Smooth muscle cell (in vitro differentiated cells): ENCODE measurements at regions not wholly inside any gene's neighbourhood (a gene's known extent, or its start where the extent isn't known, plus 50 kb on each side); places are given as distances from the start of the nearest gene placed in this dataset.

Experiments
- DNase-seq: peaks from one replicate; lab custom pipeline; 2025; ENCODE audit not compliant: unreplicated experiment; lab: John Stamatoyannopoulos, UW
- H2AFZ ChIP-seq: fragments of 200-600 bp; sonication (generic); 2 replicates; pipeline ENCODE4 v1.6.0; 2016; ENCODE audit warnings: antibody characterized with exemption, low read depth, mild to moderate bottlenecking
- H3F3A ChIP-seq: fragments of 200-600 bp; sonication (generic); 2 replicates; pipeline ENCODE4 v1.6.0; 2017; ENCODE audit warnings: antibody characterized with exemption, low read depth
- H3K27ac ChIP-seq: fragments of 200-600 bp; sonication (generic); 2 replicates; pipeline ENCODE4 v1.5.1; 2016; ENCODE audit warnings: low read depth, mild to moderate bottlenecking
- H3K27me3 ChIP-seq: fragments of 200-600 bp; sonication (generic); 2 replicates; pipeline ENCODE4 v1.6.1; 2016; ENCODE audit warnings: low read depth, mild to moderate bottlenecking
- H3K36me3 ChIP-seq: fragments of 200-600 bp; sonication (generic); 2 replicates; pipeline ENCODE4 v1.5.1; 2016; ENCODE audit warnings: low read depth
- H3K4me1 ChIP-seq: fragments of 200-600 bp; sonication (generic); 2 replicates; pipeline ENCODE4 v1.5.1; 2016; ENCODE audit warnings: low read depth
- H3K4me2 ChIP-seq: fragments of 200-600 bp; sonication (generic); 2 replicates; pipeline ENCODE4 v1.6.0; 2016; ENCODE audit warnings: mild to moderate bottlenecking
- H3K4me3 ChIP-seq: fragments of 200-600 bp; sonication (generic); 2 replicates; pipeline ENCODE4 v1.5.1; 2016; ENCODE audit warnings: mild to moderate bottlenecking
- H3K79me2 ChIP-seq: fragments of 200-600 bp; sonication (generic); 2 replicates; pipeline ENCODE4 v1.6.0; 2016; ENCODE audit warnings: low read depth, mild to moderate bottlenecking
- H3K9ac ChIP-seq: fragments of 200-600 bp; sonication (generic); 2 replicates; pipeline ENCODE4 v1.6.0; 2016; ENCODE audit warnings: low read depth
- H3K9me3 ChIP-seq: fragments of 200-600 bp; sonication (generic); replicated peaks from 2 replicates; pipeline ENCODE4 v1.5.1; 2016; ENCODE audit warnings: low read depth
- H4K20me1 ChIP-seq: fragments of 200-600 bp; sonication (generic); 2 replicates; pipeline ENCODE4 v1.6.0; 2016; ENCODE audit warnings: low read depth
- WGBS: methylation state at CpG from one replicate; pipeline ENCODE4 v1.1.7; 2016; ENCODE audit warnings: low lambda C conversion rate; 5-methylcytosine and 5-hydroxymethylcytosine counted together
- TF ChIP-seq, protein P1 (sequence below): fragments of 200-600 bp; sonication (generic); IDR thresholded peaks from 2 replicates; pipeline ENCODE4 v1.5.1; 2017; ENCODE audit warnings: borderline replicate concordance, mild to moderate bottlenecking, antibody characterized with exemption; ENCODE audit not compliant: insufficient read depth, poor library complexity, severe bottlenecking

DNA sequence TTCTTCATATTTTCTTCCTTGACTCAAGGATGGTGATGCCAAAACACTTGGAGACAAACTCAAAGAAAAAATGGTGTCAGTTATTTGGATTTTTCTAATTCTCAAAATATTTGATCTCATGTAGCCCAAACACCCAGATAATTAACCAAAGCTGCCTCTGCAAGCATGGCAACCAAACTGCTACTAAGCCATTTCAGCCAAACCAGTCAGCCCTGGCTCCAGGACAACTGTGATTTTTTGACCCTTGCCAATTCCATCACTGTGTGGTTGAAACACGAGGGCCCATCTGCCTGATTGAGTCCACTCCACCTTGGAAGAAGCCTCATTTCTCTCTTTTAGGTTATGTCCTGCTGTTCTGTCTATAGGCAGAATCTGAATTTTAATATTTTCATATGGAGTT, 277.4 kb downstream of the BLID start:
- H3K79me2 ChIP-seq, result no peaks in the 10 kb centered on the region
- no peak overlapping the region for H3K27ac ChIP-seq
- H3K27me3 ChIP-seq, result no peaks in the 10 kb centered on the region
- H3K9ac ChIP-seq, result no peak overlapping the region
- H3F3A ChIP-seq, result peaks cover 4% of the 10 kb centered on the region
- H3K4me1 ChIP-seq, result peaks cover 20% of the 10 kb centered on the region
- TF ChIP-seq, protein P1, sequence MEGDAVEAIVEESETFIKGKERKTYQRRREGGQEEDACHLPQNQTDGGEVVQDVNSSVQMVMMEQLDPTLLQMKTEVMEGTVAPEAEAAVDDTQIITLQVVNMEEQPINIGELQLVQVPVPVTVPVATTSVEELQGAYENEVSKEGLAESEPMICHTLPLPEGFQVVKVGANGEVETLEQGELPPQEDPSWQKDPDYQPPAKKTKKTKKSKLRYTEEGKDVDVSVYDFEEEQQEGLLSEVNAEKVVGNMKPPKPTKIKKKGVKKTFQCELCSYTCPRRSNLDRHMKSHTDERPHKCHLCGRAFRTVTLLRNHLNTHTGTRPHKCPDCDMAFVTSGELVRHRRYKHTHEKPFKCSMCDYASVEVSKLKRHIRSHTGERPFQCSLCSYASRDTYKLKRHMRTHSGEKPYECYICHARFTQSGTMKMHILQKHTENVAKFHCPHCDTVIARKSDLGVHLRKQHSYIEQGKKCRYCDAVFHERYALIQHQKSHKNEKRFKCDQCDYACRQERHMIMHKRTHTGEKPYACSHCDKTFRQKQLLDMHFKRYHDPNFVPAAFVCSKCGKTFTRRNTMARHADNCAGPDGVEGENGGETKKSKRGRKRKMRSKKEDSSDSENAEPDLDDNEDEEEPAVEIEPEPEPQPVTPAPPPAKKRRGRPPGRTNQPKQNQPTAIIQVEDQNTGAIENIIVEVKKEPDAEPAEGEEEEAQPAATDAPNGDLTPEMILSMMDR, result no peak
- WGBS, result 97% methylated on average over 1 of the region's 1 CpG
- DNase-seq, result no peak
- no peak overlapping the region for H3K4me2 ChIP-seq
- no peaks in the 10 kb centered on the region for H4K20me1 ChIP-seq
- H2AFZ ChIP-seq, result no peak overlapping the region
- no peak overlapping the region for H3K4me3 ChIP-seq
- H3K9me3 ChIP-seq, result peaks cover 7% of the 10 kb centered on the region
- peaks cover 4% of the 10 kb centered on the region for H3K36me3 ChIP-seq

DNA sequence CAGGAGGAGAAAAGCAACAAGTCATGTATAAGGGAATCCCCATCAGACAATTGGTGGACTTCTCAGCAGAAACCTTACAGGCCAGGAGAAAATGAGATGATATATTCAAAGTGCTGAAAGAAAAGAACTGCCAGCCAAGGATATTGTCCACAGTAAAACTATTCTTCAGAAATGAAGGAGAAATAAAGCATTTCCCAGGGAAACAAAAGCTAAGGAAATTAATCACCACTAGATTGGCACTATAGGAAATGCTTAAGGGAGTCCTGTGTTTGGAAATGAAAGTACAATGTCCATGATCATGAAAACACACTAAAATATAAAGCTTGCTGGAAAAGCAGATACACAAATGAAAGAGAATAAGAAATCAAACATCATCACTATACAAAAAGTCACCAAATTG, 282.0 kb downstream of the BLID start:
- Histone ChIP-seq H3K4me3 (no peak overlapping the region), H3F3A (no peaks in the 10 kb centered on the region), H3K4me1 (no peaks in the 10 kb centered on the region), H4K20me1 (no peaks in the 10 kb centered on the region), H3K4me2 (no peak overlapping the region), H3K9ac (no peak overlapping the region), H3K9me3 (peaks cover 11% of the 10 kb centered on the region), H3K79me2 (no peaks in the 10 kb centered on the region), H3K36me3 (peaks cover 4% of the 10 kb centered on the region), H2AFZ (no peak overlapping the region), H3K27me3 (no peaks in the 10 kb centered on the region), H3K27ac (no peak overlapping the region)
- no peak for DNase-seq
- TF ChIP-seq, protein P1, result no peak

DNA sequence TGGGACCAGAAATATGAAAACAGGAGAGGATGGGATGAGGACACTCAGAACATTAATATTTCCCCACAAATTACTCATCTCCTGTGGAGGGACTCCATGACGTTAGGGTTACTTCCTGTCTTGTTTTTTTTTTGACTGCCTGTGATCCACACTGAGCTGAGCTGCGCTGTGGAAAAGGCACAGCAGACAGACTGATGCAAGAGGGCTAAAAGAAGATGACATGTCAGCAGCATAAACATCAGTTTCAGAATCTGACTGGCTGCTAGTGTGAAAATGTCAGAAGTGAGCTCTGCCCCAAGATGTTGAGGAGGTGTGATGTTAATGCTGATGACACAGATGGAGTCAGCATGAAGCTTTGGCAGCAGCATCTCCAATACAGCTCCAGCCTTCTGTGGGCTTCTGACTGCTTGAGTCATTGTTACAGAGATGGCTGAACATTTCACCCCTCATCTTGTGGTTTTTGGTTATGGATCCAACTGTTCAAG, 286.8 kb downstream of the BLID start:
- TF ChIP-seq, protein P1, result no peak
- Histone ChIP-seq H3K9ac (peak overlapping the region; percentile 37), H2AFZ (no peak overlapping the region), H3K79me2 (no peaks in the 10 kb centered on the region), H3K27me3 (no peaks in the 10 kb centered on the region), H3F3A (peaks cover 9% of the 10 kb centered on the region), H3K27ac (peak overlapping the region; percentile 85), H3K4me2 (peak overlapping the region; percentile 58), H3K36me3 (no peaks in the 10 kb centered on the region), H3K4me3 (no peak overlapping the region), H4K20me1 (no peaks in the 10 kb centered on the region), H3K4me1 (no peaks in the 10 kb centered on the region), H3K9me3 (peaks cover 11% of the 10 kb centered on the region)
- WGBS, result 12% methylated on average over 2 of the region's 2 CpGs
- DNase-seq, result no peak

DNA sequence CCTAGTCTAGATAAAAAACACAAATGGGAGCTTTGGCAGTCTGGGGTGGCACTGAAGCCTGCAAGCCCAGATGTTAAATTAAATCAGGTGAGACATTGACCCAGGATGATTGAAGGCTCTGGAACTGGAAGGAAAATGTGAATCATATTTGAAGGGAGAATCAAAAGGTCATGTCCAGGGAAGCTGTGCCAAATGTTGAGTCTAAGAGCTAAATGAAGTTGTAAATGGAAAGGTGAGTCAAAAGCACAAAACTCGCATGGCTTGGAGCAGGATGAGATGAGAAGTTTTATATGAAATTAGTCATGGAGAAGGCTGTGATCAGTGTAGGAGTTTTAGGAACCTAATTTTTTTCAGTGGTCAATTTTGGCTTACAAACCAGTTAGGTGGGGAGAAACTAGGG, 301.1 kb downstream of the BLID start:
- DNase-seq, result no peak
- peaks cover 9% of the 10 kb centered on the region for H3K36me3 ChIP-seq
- no peaks in the 10 kb centered on the region for H4K20me1 ChIP-seq
- no peak overlapping the region for H3K4me2 ChIP-seq
- no peak overlapping the region for H3K4me3 ChIP-seq
- no peaks in the 10 kb centered on the region for H3K4me1 ChIP-seq
- TF ChIP-seq, protein P1, result no peak
- no peak overlapping the region for H3K27ac ChIP-seq
- peaks cover 10% of the 10 kb centered on the region for H3F3A ChIP-seq
- H2AFZ ChIP-seq, result no peak overlapping the region
- no peaks in the 10 kb centered on the region for H3K79me2 ChIP-seq
- 88% methylated on average over 1 of the region's 1 CpG for WGBS
- H3K9ac ChIP-seq, result no peak overlapping the region
- H3K9me3 ChIP-seq, result peaks cover 11% of the 10 kb centered on the region
- no peaks in the 10 kb centered on the region for H3K27me3 ChIP-seq
